HepG2 (cell line): ENCODE measurements at regions not wholly inside any gene's neighbourhood (a gene's known extent, or its start where the extent isn't known, plus 50 kb on each side); places are given as distances from the start of the nearest gene placed in this dataset.

Experiments
- ASH2L ChIP-seq: fragments of 300-600, 200-600 bp; sonication (generic); IDR thresholded peaks from 2 replicates; pipeline ENCODE4 v1.7.0; 2017; ENCODE audit warnings: low read depth, mild to moderate bottlenecking, moderate library complexity, mixed read lengths, low read length; ENCODE audit not compliant: insufficient read length
- CTCF ChIP-seq: sonication (generic); formaldehyde crosslinking; IDR thresholded peaks from 2 replicates; pipeline ENCODE4 v1.5.0; 2020; ENCODE audit warnings: mild to moderate bottlenecking, missing genetic modification reagents, moderate library complexity
- GZF1 ChIP-seq: sonication (generic); formaldehyde crosslinking; IDR thresholded peaks from 2 replicates; pipeline ENCODE4 v1.5.1; 2020; ENCODE audit warnings: mild to moderate bottlenecking, missing genetic modification reagents
- HDAC1 ChIP-seq: sonication (generic); formaldehyde crosslinking; IDR thresholded peaks from 2 replicates; pipeline ENCODE4 v1.5.1; 2020; ENCODE audit warnings: mild to moderate bottlenecking, missing genetic modification reagents
- HMGXB4 ChIP-seq, 2 experiments: sonication (generic) in 1 of 2; formaldehyde crosslinking in 1 of 2; IDR thresholded peaks; 2 replicates each; pipeline versions ENCODE4 v1.4.0 to v1.6.1; 2018 to 2020; ENCODE audit warnings: missing genetic modification reagents in 2 of 2, borderline replicate concordance in 1 of 2, low read depth in 1 of 2, mild to moderate bottlenecking in 1 of 2, missing biosample characterization in 1 of 2
- HNRNPK ChIP-seq: fragments of 200-400 bp; formaldehyde crosslinking; IDR thresholded peaks from 2 replicates; pipeline ENCODE4 v1.6.1; 2018; ENCODE audit warnings: low read length, low read depth, moderate library complexity, mild to moderate bottlenecking; ENCODE audit not compliant: poor library complexity, severe bottlenecking
- JUND ChIP-seq: sonication (generic); formaldehyde crosslinking; IDR thresholded peaks from 2 replicates; pipeline ENCODE4 v1.8.0; 2022; ENCODE audit warnings: mild to moderate bottlenecking, missing genetic modification reagents
- KLF6 ChIP-seq: IDR thresholded peaks from 2 replicates; pipeline ENCODE4 v1.8.0; 2016; ENCODE audit warnings: missing biosample characterization, missing genetic modification reagents
- MIER3 ChIP-seq: IDR thresholded peaks from 2 replicates; pipeline ENCODE4 v1.6.1; 2016; ENCODE audit warnings: missing compliant biosample characterization, borderline replicate concordance
- PBX3 ChIP-seq: sonication (generic); formaldehyde crosslinking; IDR thresholded peaks from 2 replicates; pipeline ENCODE4 v1.8.1; 2023; ENCODE audit warnings: missing genetic modification reagents, inconsistent platforms, borderline replicate concordance
- REPIN1 ChIP-seq: sonication (generic); formaldehyde crosslinking; IDR thresholded peaks from 2 replicates; pipeline ENCODE4 v1.8.0; 2022; ENCODE audit warnings: missing genetic modification reagents, low read depth, mild to moderate bottlenecking, borderline replicate concordance
- SMAD3 ChIP-seq: sonication (generic); formaldehyde crosslinking; IDR thresholded peaks from 2 replicates; pipeline ENCODE4 v1.4.0; 2020; ENCODE audit warnings: missing genetic modification reagents
- SNAPC5 ChIP-seq: sonication (generic); formaldehyde crosslinking; IDR thresholded peaks from 2 replicates; pipeline ENCODE4 v1.8.1; 2023; ENCODE audit warnings: mild to moderate bottlenecking, missing genetic modification reagents, borderline replicate concordance
- SRSF4 ChIP-seq: fragments of 200-400 bp; formaldehyde crosslinking; IDR thresholded peaks from one replicate; pipeline ENCODE4 v1.6.1; 2018; ENCODE audit warnings: mild to moderate bottlenecking, low read depth, low read length, moderate library complexity; ENCODE audit not compliant: poor library complexity, severe bottlenecking
- TBX2 ChIP-seq: sonication (generic); formaldehyde crosslinking; IDR thresholded peaks from 2 replicates; pipeline ENCODE4 v1.5.0; 2020; ENCODE audit warnings: missing genetic modification reagents, mild to moderate bottlenecking, borderline replicate concordance
- TOPORS ChIP-seq: sonication (generic); formaldehyde crosslinking; IDR thresholded peaks from 2 replicates; pipeline ENCODE4 v1.8.0; 2023; ENCODE audit warnings: mild to moderate bottlenecking, missing genetic modification reagents
- TSC22D2 ChIP-seq: sonication (generic); formaldehyde crosslinking; IDR thresholded peaks from 2 replicates; pipeline ENCODE4 v1.5.1; 2020; ENCODE audit warnings: missing genetic modification reagents, mild to moderate bottlenecking, borderline replicate concordance
- ZFP41 ChIP-seq: sonication (generic); formaldehyde crosslinking; IDR thresholded peaks from 2 replicates; pipeline ENCODE4 v1.4.0; 2020; ENCODE audit warnings: mild to moderate bottlenecking, missing genetic modification reagents, borderline replicate concordance
- ZFP90 ChIP-seq: sonication (generic); formaldehyde crosslinking; IDR thresholded peaks from 2 replicates; pipeline ENCODE4 v1.8.0; 2022; ENCODE audit warnings: missing genetic modification reagents, mild to moderate bottlenecking, inconsistent platforms, borderline replicate concordance
- ZNF121 ChIP-seq: sonication (generic); formaldehyde crosslinking; IDR thresholded peaks from 2 replicates; pipeline ENCODE4 v1.5.0; 2020; ENCODE audit warnings: mild to moderate bottlenecking, missing genetic modification reagents
- ZNF614 ChIP-seq: IDR thresholded peaks from 2 replicates; pipeline ENCODE4 v1.6.1; 2018; ENCODE audit warnings: missing biosample characterization, missing genetic modification reagents, inconsistent platforms, borderline replicate concordance
- ZNF737 ChIP-seq: sonication (generic); formaldehyde crosslinking; IDR thresholded peaks from 2 replicates; pipeline ENCODE4 v1.5.0; 2020; ENCODE audit warnings: missing genetic modification reagents, mild to moderate bottlenecking, borderline replicate concordance

- no peak for TF ChIP-seq ASH2L
- TF ChIP-seq JUND (CRISPR knock-in tag) = no peak
- TF ChIP-seq SRSF4 = no peak
- no peak for TF ChIP-seq SNAPC5 (CRISPR knock-in tag)
- no peak for TF ChIP-seq ZNF121
- no peak for TF ChIP-seq HDAC1 (CRISPR knock-in tag)
- TF ChIP-seq GZF1 (CRISPR knock-in tag) = no peak
- TF ChIP-seq HNRNPK = no peak
- TF ChIP-seq PBX3 (CRISPR knock-in tag) = no peak
- TF ChIP-seq KLF6 = no peak
- TF ChIP-seq ZFP41 = no peak
- peak; percentile 69 for TF ChIP-seq CTCF (CRISPR knock-in tag)
- no peak for TF ChIP-seq ZNF737 (CRISPR knock-in tag)
- no peak for TF ChIP-seq MIER3 (CRISPR knock-in tag)
- TF ChIP-seq SMAD3 = no peak
- TF ChIP-seq TSC22D2 (CRISPR knock-in tag) = no peak
- no peak for TF ChIP-seq REPIN1 (CRISPR knock-in tag)
- no peak for TF ChIP-seq ZFP90 (CRISPR knock-in tag)
- TF ChIP-seq TOPORS (CRISPR knock-in tag) = no peak
- 0 out of 2 replicates have a peak, but pooled peaks have one; percentile 32 for TF ChIP-seq TBX2 (CRISPR knock-in tag)
- TF ChIP-seq ZNF614 = no peak
- TF ChIP-seq HMGXB4 (CRISPR knock-in tag; IDR thresholded peaks at IDR 0.05; ENCODE audit: borderline replicate concordance in 1 of 2, low read depth in 1 of 2) = no peak
Measured at GRCh38 chr4:92012899-92013867, 290.6 kb upstream of the GRID2 start (continued).
